Activated CD8-positive, alpha-beta memory T cell treated with anti-CD3 and anti-CD28 coated beads, Interleukin-2, amount 10 ng/mL, durations not matched to agents 7 days and 5 days (primary cell): ENCODE measurements at regions not wholly inside any gene's neighbourhood (a gene's known extent, or its start where the extent isn't known, plus 50 kb on each side); places are given as distances from the start of the nearest gene placed in this dataset.

Source experiments
- ATAC-seq: fragments of 150-1000 bp; cut with Tn5 transposase; one replicate; pipeline ENCODE4 v1.10.0; 2021; ENCODE audit warnings: moderate library complexity
- CTCF ChIA-PET: fragments of 350-600 bp; sonication (Branson Sonifier 250); formaldehyde crosslinking; loops from one replicate; lab custom pipeline; 2021; ENCODE audit warnings: antibody characterized with exemption; lab: Charles Lee
- DNase-seq: peaks from one replicate; pipeline ENCODE4 v3.0.0-alpha.2; 2020
- H3K27ac Mint-ChIP-seq: one replicate; pipeline ENCODE4 v1.8.0; 2021; ENCODE audit warnings: mild to moderate bottlenecking, mixed read lengths
- H3K27me3 Mint-ChIP-seq: one replicate; pipeline ENCODE4 v1.8.0; 2021; ENCODE audit warnings: mixed read lengths
- H3K36me3 Mint-ChIP-seq: one replicate; pipeline ENCODE4 v1.8.0; 2021; ENCODE audit warnings: mild to moderate bottlenecking, mixed read lengths
- H3K4me1 Mint-ChIP-seq: one replicate; pipeline ENCODE4 v1.8.0; 2021; ENCODE audit warnings: mixed read lengths
- H3K4me3 Mint-ChIP-seq: one replicate; pipeline ENCODE4 v1.8.0; 2021; ENCODE audit warnings: mild to moderate bottlenecking, moderate library complexity, mixed read lengths
- H3K9me3 Mint-ChIP-seq: one replicate; pipeline ENCODE4 v1.8.0; 2022; ENCODE audit warnings: low read depth, mixed read lengths

GRCh38 chr2:42858140-42859005 is 66.0 kb upstream of the HAAO start:
- ATAC-seq (no peak), DNase-seq (no peak)
- Mint-ChIP-seq H3K4me1 (no peaks in the 10 kb centered on the region), H3K4me3 (no peak overlapping the region), H3K9me3 (no peaks in the 10 kb centered on the region), H3K27ac (no peak overlapping the region), H3K27me3 (no peaks in the 10 kb centered on the region), H3K36me3 (no peaks in the 10 kb centered on the region)
- CTCF ChIA-PET: interaction anchor here (0.6 to 3.8 kb wide), 14 partner anchors 9 to 626 kb away, joined by 3 to 26 read pairs (median 4); no protein-coding TSS in a partner anchor

DNA sequence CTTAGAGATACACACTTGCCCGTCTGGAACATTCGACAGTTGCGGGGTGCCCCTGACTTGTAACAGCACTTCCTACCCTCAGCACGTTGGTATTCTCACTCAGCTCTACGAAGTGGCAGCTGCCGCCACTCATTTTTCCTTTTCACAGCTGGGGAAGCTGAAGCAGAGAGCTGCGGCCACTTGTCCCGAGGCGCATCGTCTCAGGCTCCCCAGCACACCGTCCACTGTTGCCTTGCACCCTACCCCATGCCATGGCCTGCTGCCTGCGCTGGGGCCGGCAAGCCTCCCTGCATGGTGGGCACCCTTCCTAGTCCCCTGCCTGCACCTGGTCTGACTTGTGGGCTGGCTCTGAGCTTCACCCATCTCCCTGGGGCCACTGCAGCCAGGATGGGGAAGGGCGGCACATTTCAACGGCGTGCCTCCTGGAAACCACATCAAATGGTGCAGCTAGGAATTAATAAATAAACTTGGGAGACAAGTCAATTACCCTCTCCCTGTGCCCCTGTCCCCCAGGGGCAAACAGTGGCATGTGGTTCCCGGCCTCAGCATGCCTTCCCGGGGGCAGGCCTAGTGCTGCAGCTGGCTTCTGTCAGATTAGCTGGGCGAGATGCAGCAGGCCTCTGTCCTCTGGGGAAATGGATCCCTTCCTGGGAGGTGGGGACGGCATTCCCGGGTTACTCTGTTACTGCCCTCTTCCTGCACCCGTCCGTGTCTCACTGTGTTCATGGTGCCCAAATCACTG is 64.7 kb upstream of the HAAO start:
- ATAC-seq (no peak), DNase-seq (no peak)
- Mint-ChIP-seq H3K27ac (no peak overlapping the region), H3K4me1 (no peaks in the 10 kb centered on the region), H3K36me3 (no peaks in the 10 kb centered on the region), H3K27me3 (no peaks in the 10 kb centered on the region), H3K4me3 (no peak overlapping the region), H3K9me3 (no peaks in the 10 kb centered on the region)
- CTCF ChIA-PET: interaction anchor here (1.9 to 3.8 kb wide), 2 partner anchors 89 to 627 kb away, joined by 6 to 26 read pairs; no protein-coding TSS in a partner anchor

DNA sequence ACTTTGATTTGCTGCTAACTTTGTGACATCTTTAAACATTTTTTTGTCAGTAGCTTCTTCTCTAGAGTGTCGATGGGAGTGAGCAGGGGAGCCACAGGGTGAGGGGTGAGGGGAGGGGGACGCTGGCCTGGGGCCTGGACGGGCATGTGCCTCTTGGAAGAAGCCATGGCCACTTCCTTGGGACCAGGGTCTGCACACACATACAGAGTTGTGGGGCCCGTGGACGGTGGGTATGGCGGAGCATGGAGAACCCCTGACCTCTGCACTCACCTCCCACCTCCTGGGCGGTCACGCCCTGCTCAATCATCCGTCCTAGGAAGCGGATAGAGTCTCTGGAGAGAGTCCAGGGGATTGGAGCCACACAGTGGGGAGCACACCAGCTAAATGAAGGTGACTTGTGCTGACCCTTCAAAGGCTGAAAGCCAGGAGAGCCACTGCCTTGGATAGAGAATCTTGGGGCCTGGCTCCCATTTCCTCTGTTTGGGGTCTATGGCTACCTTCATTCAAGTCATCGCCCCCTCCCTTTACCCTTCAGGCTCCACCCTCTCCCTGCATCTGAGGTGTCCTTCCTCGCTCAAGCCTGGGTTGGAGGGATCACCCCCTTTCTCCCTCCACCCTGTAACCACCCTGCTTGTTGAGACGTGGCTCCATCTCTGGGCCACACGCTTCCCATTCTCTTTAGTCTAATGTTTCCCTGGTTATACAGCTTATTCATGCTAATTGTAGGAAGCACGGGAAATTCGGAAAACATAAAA is 63.9 kb upstream of the HAAO start:
- H3K4me1 Mint-ChIP-seq: no peaks in the 10 kb centered on the region
- no peaks in the 10 kb centered on the region for H3K36me3 Mint-ChIP-seq
- no peaks in the 10 kb centered on the region for H3K9me3 Mint-ChIP-seq
- DNase-seq: no peak
- H3K27me3 Mint-ChIP-seq: no peaks in the 10 kb centered on the region
- CTCF ChIA-PET: interaction anchor here (1.1 kb wide), 1 partner anchor 340 kb away, joined by 3 read pairs; no protein-coding TSS in a partner anchor
- H3K4me3 Mint-ChIP-seq: no peak overlapping the region
- no peak for ATAC-seq
- H3K27ac Mint-ChIP-seq: no peak overlapping the region

- CTCF ChIA-PET: interaction anchor here (1.1 kb wide), 1 partner anchor 339 kb away, joined by 3 read pairs; no protein-coding TSS in a partner anchor
- ATAC-seq: no peak
- Mint-ChIP-seq H3K4me1 (no peaks in the 10 kb centered on the region), H3K27me3 (no peaks in the 10 kb centered on the region), H3K4me3 (no peak overlapping the region), H3K9me3 (no peaks in the 10 kb centered on the region), H3K36me3 (no peaks in the 10 kb centered on the region), H3K27ac (no peak overlapping the region)
- no peak for DNase-seq
Measured at GRCh38 chr2:42855221-42855970, 63.0 kb upstream of the HAAO start.

GRCh38 chr2:42854207-42854818 is 61.9 kb upstream of the HAAO start:
- Mint-ChIP-seq H3K27ac (no peak overlapping the region), H3K4me1 (no peaks in the 10 kb centered on the region), H3K4me3 (no peak overlapping the region), H3K9me3 (no peaks in the 10 kb centered on the region), H3K27me3 (no peaks in the 10 kb centered on the region), H3K36me3 (no peaks in the 10 kb centered on the region)
- CTCF ChIA-PET: no interaction called here
- ATAC-seq (no peak), DNase-seq (no peak)

DNA sequence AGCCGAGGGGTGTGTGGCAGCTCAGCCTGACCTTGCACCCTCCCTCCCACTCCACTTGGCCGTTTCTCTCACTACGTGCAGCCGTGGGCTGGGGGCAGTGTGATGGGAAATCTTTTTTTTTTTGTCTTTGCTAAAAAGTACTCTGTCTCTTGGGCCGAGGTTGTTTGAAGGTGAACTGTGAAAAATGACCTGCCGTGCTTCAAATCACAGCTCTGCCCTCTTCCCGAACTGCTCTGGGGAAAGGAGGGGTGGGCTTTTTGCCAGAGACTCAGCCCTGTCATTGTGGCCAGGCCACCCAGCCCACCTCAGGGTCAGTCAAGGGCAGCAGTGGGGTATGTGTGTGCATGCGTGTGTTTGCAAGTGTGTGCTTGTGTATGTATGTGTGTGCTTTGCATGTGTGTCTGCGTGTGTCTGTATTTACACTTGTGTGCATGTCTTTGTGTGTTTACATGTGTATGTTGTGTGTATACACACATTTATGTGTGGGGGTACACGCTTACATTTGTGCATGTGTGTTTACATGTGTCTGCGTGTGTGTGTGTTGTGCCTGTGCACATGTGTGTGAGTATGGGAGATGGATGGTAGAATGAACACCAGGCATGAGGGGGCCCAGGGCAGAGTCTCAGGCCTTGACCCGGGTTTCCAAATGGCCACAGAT is 61.3 kb upstream of the HAAO start:
- DNase-seq (no peak), ATAC-seq (no peak)
- no peaks in the 10 kb centered on the region for H3K9me3 Mint-ChIP-seq
- H3K4me1 Mint-ChIP-seq: no peaks in the 10 kb centered on the region
- H3K36me3 Mint-ChIP-seq: no peaks in the 10 kb centered on the region
- H3K4me3 Mint-ChIP-seq: no peak overlapping the region
- CTCF ChIA-PET: no interaction called here
- no peak overlapping the region for H3K27ac Mint-ChIP-seq
- H3K27me3 Mint-ChIP-seq: no peaks in the 10 kb centered on the region

- no peaks in the 10 kb centered on the region for H3K4me1 Mint-ChIP-seq
- no peak for ATAC-seq
- no peak overlapping the region for H3K4me3 Mint-ChIP-seq
- H3K27me3 Mint-ChIP-seq: no peaks in the 10 kb centered on the region
- no peak overlapping the region for H3K27ac Mint-ChIP-seq
- no peaks in the 10 kb centered on the region for H3K9me3 Mint-ChIP-seq
- CTCF ChIA-PET: no interaction called here
- no peak for DNase-seq
- no peaks in the 10 kb centered on the region for H3K36me3 Mint-ChIP-seq
Measured at GRCh38 chr2:42852798-42853197, 60.4 kb upstream of the HAAO start.

DNA sequence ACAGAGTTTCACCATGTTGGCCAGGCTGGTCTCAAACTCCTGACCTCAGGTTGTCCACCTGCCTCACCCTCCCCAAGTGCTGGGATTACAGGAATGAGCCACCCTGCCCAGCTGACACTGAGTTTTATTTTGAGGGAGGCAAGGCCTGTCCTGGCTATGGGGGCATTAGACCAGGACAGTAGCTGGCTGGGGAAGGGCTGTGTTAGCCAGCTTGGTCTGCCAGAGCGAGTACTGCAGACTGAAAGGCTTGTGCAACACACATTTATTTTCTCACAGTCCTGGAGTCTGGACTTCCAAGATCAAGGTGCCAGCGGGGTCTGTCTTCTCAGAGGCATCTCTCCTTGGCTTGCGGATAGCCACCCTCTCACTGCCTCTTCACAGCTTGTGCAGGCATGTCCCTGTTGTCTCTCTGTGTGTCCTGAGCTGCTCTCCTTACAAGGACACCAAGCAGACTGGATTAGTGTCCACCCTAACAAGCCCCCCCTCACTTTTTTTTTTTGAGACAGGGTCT is 59.4 kb upstream of the HAAO start:
- CTCF ChIA-PET: no interaction called here
- Mint-ChIP-seq H3K9me3 (no peaks in the 10 kb centered on the region), H3K27me3 (no peaks in the 10 kb centered on the region), H3K36me3 (no peaks in the 10 kb centered on the region), H3K27ac (no peak overlapping the region), H3K4me3 (no peak overlapping the region), H3K4me1 (no peaks in the 10 kb centered on the region)
- no peak for DNase-seq
- ATAC-seq: no peak

GRCh38 chr2:42851186-42851585 is 58.8 kb upstream of the HAAO start:
- H3K36me3 Mint-ChIP-seq: no peaks in the 10 kb centered on the region

DNA sequence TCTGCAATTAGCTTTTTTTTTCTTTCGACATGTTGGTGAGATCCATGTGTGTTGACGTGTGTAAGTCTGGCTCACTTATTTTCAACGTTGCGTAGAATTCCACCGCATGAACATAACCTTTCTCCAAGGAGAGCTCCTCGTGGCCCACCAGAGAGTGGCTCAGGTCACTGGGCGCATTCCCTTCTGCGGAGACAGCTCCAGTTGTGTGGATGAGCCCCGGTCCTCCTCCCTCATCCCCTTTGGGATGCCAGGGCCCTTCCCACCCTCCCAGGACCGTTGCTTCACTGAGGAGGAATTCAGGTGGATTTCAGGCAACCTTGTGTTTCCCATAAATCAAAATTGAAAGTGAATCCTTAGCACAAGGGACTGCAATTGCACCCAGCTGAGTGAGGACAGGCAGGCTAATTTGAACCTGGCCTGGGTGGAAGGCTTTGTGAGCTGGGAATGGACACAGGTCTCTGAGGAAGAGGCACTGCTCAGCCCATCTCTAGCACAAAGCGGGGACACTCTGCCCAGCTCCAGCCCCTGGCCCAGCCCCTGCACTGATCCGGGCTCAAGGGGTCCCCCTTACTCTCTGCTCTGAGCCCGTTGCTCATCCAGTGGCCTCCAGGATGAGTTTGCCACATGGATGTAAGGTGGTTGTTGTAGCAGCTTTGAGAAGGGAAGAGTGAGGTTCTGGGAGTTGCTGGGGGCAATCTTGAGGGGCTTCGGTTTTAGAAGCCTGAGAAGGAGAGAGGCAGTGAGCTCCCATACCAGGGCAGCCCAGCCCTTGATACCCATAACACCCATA is 57.8 kb upstream of the HAAO start:
- DNase-seq (no peak), ATAC-seq (no peak)
- Mint-ChIP-seq H3K9me3 (no peaks in the 10 kb centered on the region), H3K4me1 (no peaks in the 10 kb centered on the region), H3K27me3 (no peaks in the 10 kb centered on the region), H3K36me3 (no peaks in the 10 kb centered on the region), H3K27ac (no peak overlapping the region), H3K4me3 (no peak overlapping the region)
- CTCF ChIA-PET: interaction anchor here (2.0 to 2.8 kb wide), 2 partner anchors 10 to 22 kb away, joined by 6 to 13 read pairs; no protein-coding TSS in a partner anchor

More at GRCh38 chr2:42851186-42851585, 58.8 kb upstream of the HAAO start:
- H3K9me3 Mint-ChIP-seq: no peaks in the 10 kb centered on the region
- H3K4me3 Mint-ChIP-seq: no peak overlapping the region
- CTCF ChIA-PET: no interaction called here
- no peak for DNase-seq
- H3K27ac Mint-ChIP-seq: no peak overlapping the region
- H3K4me1 Mint-ChIP-seq: no peaks in the 10 kb centered on the region
- no peak for ATAC-seq
- H3K27me3 Mint-ChIP-seq: no peaks in the 10 kb centered on the region

- H3K27ac Mint-ChIP-seq: no peak overlapping the region
- H3K4me1 Mint-ChIP-seq: no peaks in the 10 kb centered on the region
Measured at GRCh38 chr2:42849311-42849710, 56.9 kb upstream of the HAAO start.

More at GRCh38 chr2:42849311-42849710, 56.9 kb upstream of the HAAO start:
- CTCF ChIA-PET: interaction anchor here (2.0 to 2.8 kb wide), 2 partner anchors 10 to 21 kb away, joined by 6 to 13 read pairs; no protein-coding TSS in a partner anchor
- Mint-ChIP-seq H3K9me3 (no peaks in the 10 kb centered on the region), H3K4me3 (no peak overlapping the region), H3K36me3 (no peaks in the 10 kb centered on the region), H3K27me3 (peaks cover 3% of the 10 kb centered on the region)
- DNase-seq (no peak), ATAC-seq (no peak)
